ENCODE measurements at regions not wholly inside any gene's neighbourhood (a gene's known extent, or its start where the extent isn't known, plus 50 kb on each side); places are given as distances from the start of the nearest gene placed in this dataset.

GRCh38 chr9:88680041-88680440 lies 145.1 kb downstream of the NXNL2 start:
- Histone ChIP-seq H3K27me3 (ENCODE audit: low read depth) (no peaks in the 10 kb centered on the region), H3K9me3 (replicated peaks) (no peaks in the 10 kb centered on the region), H3K4me1 (peaks cover 3% of the 10 kb centered on the region), H3K27ac (replicated peaks) (no peak overlapping the region), H3K36me3 (no peaks in the 10 kb centered on the region), H3K4me3 (no peak overlapping the region)
- intact Hi-C loops (cut with micrococcal nuclease): no loop called here
- no peak for DNase-seq
- TF ChIP-seq, protein P1, sequence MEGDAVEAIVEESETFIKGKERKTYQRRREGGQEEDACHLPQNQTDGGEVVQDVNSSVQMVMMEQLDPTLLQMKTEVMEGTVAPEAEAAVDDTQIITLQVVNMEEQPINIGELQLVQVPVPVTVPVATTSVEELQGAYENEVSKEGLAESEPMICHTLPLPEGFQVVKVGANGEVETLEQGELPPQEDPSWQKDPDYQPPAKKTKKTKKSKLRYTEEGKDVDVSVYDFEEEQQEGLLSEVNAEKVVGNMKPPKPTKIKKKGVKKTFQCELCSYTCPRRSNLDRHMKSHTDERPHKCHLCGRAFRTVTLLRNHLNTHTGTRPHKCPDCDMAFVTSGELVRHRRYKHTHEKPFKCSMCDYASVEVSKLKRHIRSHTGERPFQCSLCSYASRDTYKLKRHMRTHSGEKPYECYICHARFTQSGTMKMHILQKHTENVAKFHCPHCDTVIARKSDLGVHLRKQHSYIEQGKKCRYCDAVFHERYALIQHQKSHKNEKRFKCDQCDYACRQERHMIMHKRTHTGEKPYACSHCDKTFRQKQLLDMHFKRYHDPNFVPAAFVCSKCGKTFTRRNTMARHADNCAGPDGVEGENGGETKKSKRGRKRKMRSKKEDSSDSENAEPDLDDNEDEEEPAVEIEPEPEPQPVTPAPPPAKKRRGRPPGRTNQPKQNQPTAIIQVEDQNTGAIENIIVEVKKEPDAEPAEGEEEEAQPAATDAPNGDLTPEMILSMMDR (IDR thresholded peaks at IDR 0.05; ENCODE audit: borderline replicate concordance): no peak

DNA sequence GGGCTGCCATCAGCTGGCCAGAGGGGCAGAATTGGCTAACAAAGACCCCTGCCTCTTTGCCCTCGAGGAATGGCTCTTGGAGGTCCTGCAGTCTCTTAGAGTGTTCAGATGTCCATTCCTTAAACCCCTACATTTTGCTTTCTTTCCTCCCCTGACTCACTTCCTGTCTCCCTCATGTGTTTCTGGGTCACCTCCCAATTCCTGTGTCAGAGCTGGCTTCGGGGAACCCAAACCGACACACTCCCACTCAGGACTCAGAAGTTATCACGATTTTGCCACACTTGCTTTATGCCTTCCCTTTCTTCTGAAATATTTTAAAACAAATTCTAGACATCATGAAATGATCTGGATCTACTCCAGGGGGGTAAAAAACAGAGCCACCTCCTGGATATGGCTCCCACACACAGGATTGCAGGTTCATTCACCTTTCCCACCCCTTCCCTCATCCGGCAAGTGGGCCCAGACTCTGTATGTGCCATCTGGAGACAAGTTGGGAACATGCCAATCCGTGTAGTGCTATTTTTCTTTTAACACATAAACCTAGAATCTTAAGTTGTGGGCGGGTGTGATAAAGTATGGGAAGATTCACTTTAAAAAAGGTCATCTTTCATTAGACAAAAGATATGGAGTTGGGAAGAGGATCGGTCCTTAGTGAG lies 145.7 kb downstream of the NXNL2 start:
- peaks cover 3% of the 10 kb centered on the region for H3K4me1 ChIP-seq
- H3K9me3 ChIP-seq (replicated peaks): no peaks in the 10 kb centered on the region
- no peaks in the 10 kb centered on the region for H3K36me3 ChIP-seq
- intact Hi-C loops (cut with micrococcal nuclease): no loop called here
- H3K27ac ChIP-seq (replicated peaks): no peak overlapping the region
- H3K4me3 ChIP-seq: no peak overlapping the region
- TF ChIP-seq, protein P1 (IDR thresholded peaks at IDR 0.05; ENCODE audit: borderline replicate concordance): no peak
- DNase-seq: no peak
- H3K27me3 ChIP-seq (ENCODE audit: low read depth): no peaks in the 10 kb centered on the region

GRCh38 chr9:88681434-88681833 lies 146.5 kb downstream of the NXNL2 start:
- TF ChIP-seq, protein P1 (IDR thresholded peaks at IDR 0.05; ENCODE audit: borderline replicate concordance): no peak

DNA sequence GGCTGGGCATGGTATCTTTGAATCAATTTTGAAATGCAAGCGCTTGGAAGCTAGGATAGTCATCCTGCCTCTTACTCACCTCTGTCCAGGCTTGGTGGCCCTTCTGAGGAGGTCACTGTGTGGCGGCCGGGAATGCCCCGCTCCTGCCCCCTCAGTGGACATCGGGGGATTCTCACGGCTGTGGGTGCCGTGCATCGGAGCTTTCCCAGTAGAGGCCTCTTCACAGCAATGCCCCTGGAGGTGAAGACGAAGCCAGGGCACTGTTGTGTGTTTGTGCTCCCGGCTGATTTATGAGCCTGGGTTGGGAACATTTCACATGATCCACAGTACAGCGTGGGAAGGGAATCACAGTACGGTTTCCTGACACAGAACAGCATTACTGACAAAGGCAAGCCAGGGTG lies 147.5 kb downstream of the NXNL2 start:
- H3K27me3 ChIP-seq (ENCODE audit: low read depth): no peaks in the 10 kb centered on the region
- intact Hi-C loops (cut with micrococcal nuclease): no loop called here
- H3K4me1 ChIP-seq: peaks cover 3% of the 10 kb centered on the region
- no peaks in the 10 kb centered on the region for H3K36me3 ChIP-seq
- H3K27ac ChIP-seq (replicated peaks): no peak overlapping the region
- TF ChIP-seq, protein P1 (IDR thresholded peaks at IDR 0.05; ENCODE audit: borderline replicate concordance): no peak
- no peak overlapping the region for H3K4me3 ChIP-seq
- DNase-seq: no peak
- H3K9me3 ChIP-seq (replicated peaks): no peaks in the 10 kb centered on the region

More at GRCh38 chr9:88681434-88681833, 146.5 kb downstream of the NXNL2 start:
- intact Hi-C loops (cut with micrococcal nuclease): no loop called here
- Histone ChIP-seq H3K4me3 (no peak overlapping the region), H3K27ac (replicated peaks) (no peak overlapping the region), H3K36me3 (no peaks in the 10 kb centered on the region), H3K27me3 (ENCODE audit: low read depth) (no peaks in the 10 kb centered on the region), H3K9me3 (replicated peaks) (no peaks in the 10 kb centered on the region), H3K4me1 (peaks cover 3% of the 10 kb centered on the region)
- DNase-seq: no peak

DNA sequence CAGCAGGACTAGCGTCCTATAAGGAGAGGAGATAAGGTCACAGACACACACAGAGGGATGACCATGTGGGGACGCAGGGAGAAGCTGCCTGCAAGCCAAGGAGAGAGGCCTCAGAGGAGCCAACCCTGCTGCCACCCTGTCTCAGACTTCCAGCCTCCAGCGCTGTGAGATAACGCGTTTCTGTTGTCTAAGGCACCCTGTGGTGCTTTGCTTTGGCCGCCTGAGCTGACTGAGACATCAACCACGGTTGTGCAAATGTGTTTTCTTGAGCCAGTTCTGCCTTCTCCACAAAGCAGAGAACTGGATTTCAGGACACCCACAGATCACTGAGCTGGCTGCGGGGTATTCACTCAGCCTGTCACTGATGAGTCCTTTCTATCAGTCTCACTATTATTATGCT lies 149.1 kb downstream of the NXNL2 start:
- Histone ChIP-seq H3K4me1 (peaks cover 3% of the 10 kb centered on the region), H3K27me3 (ENCODE audit: low read depth) (no peaks in the 10 kb centered on the region), H3K27ac (replicated peaks) (no peak overlapping the region), H3K4me3 (no peak overlapping the region), H3K9me3 (replicated peaks) (no peaks in the 10 kb centered on the region), H3K36me3 (no peaks in the 10 kb centered on the region)
- TF ChIP-seq, protein P1 (IDR thresholded peaks at IDR 0.05; ENCODE audit: borderline replicate concordance): no peak
- intact Hi-C loops (cut with micrococcal nuclease): no loop called here
- DNase-seq: no peak
